ENCODE measurements at regions not wholly inside any gene's neighbourhood (a gene's known extent, or its start where the extent isn't known, plus 50 kb on each side); places are given as distances from the start of the nearest gene placed in this dataset.
"Not testable (repeated sequence)": the region's sequence is repeated elsewhere in the genome, so short reads cannot be mapped to it uniquely, and the experiment has no call there.

DNA sequence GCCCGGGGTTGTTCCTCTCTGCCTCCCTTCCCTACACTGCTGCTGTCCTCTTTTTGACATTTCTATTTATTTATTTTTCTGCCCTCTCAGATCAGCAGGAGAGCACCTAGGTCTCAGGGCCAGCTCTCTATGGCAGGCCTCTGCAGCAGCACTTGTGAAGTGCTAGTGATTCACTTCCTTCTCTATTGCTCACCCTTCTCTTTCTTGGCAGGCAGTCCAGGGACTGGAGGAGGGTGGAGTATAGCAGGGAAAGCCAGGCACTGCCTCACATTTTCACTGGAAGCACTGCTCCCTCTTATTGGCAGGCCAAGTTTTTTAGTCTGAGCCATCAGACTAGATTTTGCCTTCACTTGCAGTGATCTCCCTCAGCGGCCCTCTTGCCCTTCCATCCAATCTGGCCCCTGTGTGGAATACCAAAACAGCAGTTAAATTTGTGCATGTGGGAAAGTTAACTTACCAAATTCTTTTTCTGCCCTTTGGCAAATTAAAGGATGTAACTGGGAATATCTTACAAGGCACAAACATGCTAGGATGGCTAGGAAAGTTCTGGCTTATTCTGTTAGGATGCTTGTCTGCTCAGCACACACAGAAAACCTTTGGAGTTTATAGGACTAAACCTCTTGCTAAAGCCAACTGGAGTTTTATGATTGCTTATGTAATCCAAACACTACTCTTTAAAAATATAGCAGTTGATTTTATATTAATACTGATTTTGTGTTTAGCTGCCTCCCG, 847.6 kb downstream of the TTLL7 start:
- not testable (repeated sequence) for TF ChIP-seq CTCF, POLR2A (IDR thresholded peaks at IDR 0.05)
